NAMALWA (cell line): ENCODE measurements at regions not wholly inside any gene's neighbourhood (a gene's known extent, or its start where the extent isn't known, plus 50 kb on each side); places are given as distances from the start of the nearest gene placed in this dataset.

Experiments used
- DNase-seq: peaks from one replicate; pipeline ENCODE4 v3.0.0-alpha.2; 2015; ENCODE audit warnings: low spot score

GRCh38 chr5:5939759-5940370 lies 438.5 kb downstream of the MED10 start:
- DNase-seq, result no peak

- DNase-seq, result no peak
Observed at GRCh38 chr5:5933651-5934050, 444.7 kb downstream of the MED10 start.

- peak; percentile 30 for DNase-seq
Observed at GRCh38 chr5:5932824-5933223, 445.5 kb downstream of the MED10 start.

- no peak for DNase-seq
Observed at GRCh38 chr5:5930561-5930960, 447.8 kb downstream of the MED10 start.

- DNase-seq, result no peak
Observed at GRCh38 chr5:5929291-5930020, 448.9 kb downstream of the MED10 start.

- DNase-seq, result no peak
Observed at GRCh38 chr5:5925191-5925590, 453.2 kb downstream of the MED10 start.

GRCh38 chr5:5919411-5919810 lies 458.9 kb downstream of the MED10 start:
- no peak for DNase-seq

- no peak for DNase-seq
Observed at GRCh38 chr5:5906778-5907177, 471.6 kb downstream of the MED10 start.

- no peak for DNase-seq
Observed at GRCh38 chr5:5905186-5905585, 473.2 kb downstream of the MED10 start.

- no peak for DNase-seq
Observed at GRCh38 chr5:5904113-5904512, 474.2 kb downstream of the MED10 start.

GRCh38 chr5:5902678-5903646 lies 475.4 kb downstream of the MED10 start:
- DNase-seq, result no peak

- DNase-seq, result no peak
Observed at GRCh38 chr5:5900350-5900749, 477.9 kb downstream of the ICE1 start.

GRCh38 chr5:5899716-5900115 lies 477.2 kb downstream of the ICE1 start:
- no peak for DNase-seq

GRCh38 chr5:5888284-5888683 lies 465.8 kb downstream of the ICE1 start:
- DNase-seq, result no peak

- no peak for DNase-seq
Observed at GRCh38 chr5:5887833-5888232, 465.4 kb downstream of the ICE1 start.

- peak; percentile 56 for DNase-seq
Observed at GRCh38 chr5:5886812-5887486, 464.5 kb downstream of the ICE1 start.

- no peak for DNase-seq
Observed at GRCh38 chr5:5886353-5886752, 463.9 kb downstream of the ICE1 start.

- no peak for DNase-seq
Observed at GRCh38 chr5:5885782-5886181, 463.3 kb downstream of the ICE1 start.

GRCh38 chr5:5884593-5884992 lies 462.1 kb downstream of the ICE1 start:
- DNase-seq, result no peak

- DNase-seq, result no peak
Observed at GRCh38 chr5:5883562-5883961, 461.1 kb downstream of the ICE1 start.

GRCh38 chr5:5883146-5883545 lies 460.7 kb downstream of the ICE1 start:
- no peak for DNase-seq

- no peak for DNase-seq
Observed at GRCh38 chr5:5882706-5883105, 460.2 kb downstream of the ICE1 start.
